AG04449 (cell line): ENCODE measurements at regions not wholly inside any gene's neighbourhood (a gene's known extent, or its start where the extent isn't known, plus 50 kb on each side); places are given as distances from the start of the nearest gene placed in this dataset.

Experiments
- CTCF ChIA-PET: fragments of 350-600 bp; formaldehyde crosslinking; extraction: SDS; loops from one replicate; lab custom pipeline; 2021; ENCODE audit warnings: antibody characterized with exemption; lab: Yijun Ruan, JAX
- POLR2A ChIA-PET: fragments of 400-600, 350-600 bp; formaldehyde crosslinking; extraction: SDS; loops from one replicate; lab custom pipeline; 2020; ENCODE audit warnings: antibody characterized with exemption, inconsistent platforms; lab: Yijun Ruan, JAX
- DNase-seq: peaks from one replicate; pipeline ENCODE4 v3.0.0-alpha.2; 2010; ENCODE audit warnings: low read depth, low spot score
- H3K4me3 ChIP-seq: 2 replicates; pipeline ENCODE4 v1.5.1; 2011; ENCODE audit warnings: low read depth, mild to moderate bottlenecking, control low read depth, low read length
- CTCF ChIP-seq: IDR thresholded peaks from one replicate; pipeline ENCODE4 v1.5.1; 2011; ENCODE audit warnings: mild to moderate bottlenecking, moderate library complexity, low read length, control low read depth, inconsistent platforms; ENCODE audit not compliant: insufficient read depth; ENCODE audit errors: missing control alignments

GRCh38 chr2:159855143-159855542 is 57.1 kb upstream of the CD302 start:
- POLR2A ChIA-PET: no interaction called here
- no peak for TF ChIP-seq CTCF
- no peak for DNase-seq
- CTCF ChIA-PET: no interaction called here
- no peak overlapping the region for H3K4me3 ChIP-seq

GRCh38 chr2:159854481-159854880 is 56.5 kb upstream of the CD302 start:
- no peak for TF ChIP-seq CTCF
- H3K4me3 ChIP-seq: no peak overlapping the region
- no peak for DNase-seq
- ChIA-PET CTCF (no interaction called here), POLR2A (no interaction called here)

- no peak overlapping the region for H3K4me3 ChIP-seq
- CTCF ChIA-PET: no interaction called here
- no peak for DNase-seq
- TF ChIP-seq CTCF: no peak
- POLR2A ChIA-PET: no interaction called here
Measured at GRCh38 chr2:159853101-159853500, 55.1 kb upstream of the CD302 start.

DNA sequence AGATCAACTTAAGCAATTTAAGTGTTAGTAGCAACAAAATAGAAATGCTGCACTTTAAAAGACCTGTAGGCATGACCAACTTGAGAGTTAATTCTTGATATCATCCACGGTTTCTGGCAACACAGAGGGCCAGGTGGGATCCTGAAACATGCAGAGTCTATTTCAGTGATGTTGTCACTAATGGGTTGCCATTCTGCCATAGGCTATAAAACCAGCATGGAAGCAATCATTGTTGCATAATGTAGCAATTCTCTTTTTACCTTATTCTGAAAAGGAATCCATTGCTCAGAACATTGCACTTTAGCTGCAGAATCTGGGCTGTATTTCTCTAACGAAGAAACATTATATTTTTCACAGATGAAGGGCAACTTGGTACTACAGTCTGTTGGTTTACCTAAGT is 53.9 kb upstream of the CD302 start:
- CTCF ChIA-PET: no interaction called here
- POLR2A ChIA-PET: no interaction called here
- DNase-seq: no peak
- H3K4me3 ChIP-seq: no peak overlapping the region
- no peak for TF ChIP-seq CTCF

- H3K4me3 ChIP-seq: no peak overlapping the region
- ChIA-PET CTCF (no interaction called here), POLR2A (no interaction called here)
- no peak for TF ChIP-seq CTCF
- DNase-seq: no peak
Measured at GRCh38 chr2:159850789-159851188, 52.8 kb upstream of the CD302 start.

GRCh38 chr2:159849160-159849813 is 51.3 kb upstream of the CD302 start:
- DNase-seq: no peak
- H3K4me3 ChIP-seq: no peak overlapping the region
- POLR2A ChIA-PET: no interaction called here
- CTCF ChIA-PET: no interaction called here
- TF ChIP-seq CTCF: no peak
